OCI-LY7 (cell line): ENCODE measurements at regions not wholly inside any gene's neighbourhood (a gene's known extent, or its start where the extent isn't known, plus 50 kb on each side); places are given as distances from the start of the nearest gene placed in this dataset.

Source experiments
- BruUV-seq: library from RNA; stranded (reverse); fragments of 400-500 nt; replicated peaks from 2 replicates; lab custom pipeline; 2021; lab: Mats Ljungman, UMichigan
- CTCF ChIA-PET: fragments of 300-600 bp; sonication (Branson Sonifier 250); formaldehyde crosslinking; loops from one replicate; lab custom pipeline; 2022; ENCODE audit warnings: antibody characterized with exemption; ENCODE audit not compliant: unreplicated experiment; lab: Charles Lee
- POLR2A ChIA-PET: fragments of 300-600 bp; sonication (Branson Sonifier 250); formaldehyde crosslinking; loops from one replicate; lab custom pipeline; 2022; ENCODE audit warnings: antibody characterized with exemption; lab: Charles Lee
- DNase-seq: peaks from one replicate; pipeline ENCODE4 v3.0.0-alpha.2; 2015; ENCODE audit warnings: low spot score
- H2AFZ ChIP-seq: fragments of 200-600 bp; sonication (generic), shearing (Covaris generic); 2 replicates; pipeline ENCODE4 v1.6.1; 2014; ENCODE audit warnings: mild to moderate bottlenecking, antibody characterized with exemption, low read length, moderate library complexity
- H3K27ac ChIP-seq: fragments of 200-600 bp; sonication (generic); 2 replicates; pipeline ENCODE4 v1.5.1; 2014; ENCODE audit warnings: mixed run types, low read depth, mild to moderate bottlenecking, moderate library complexity, low read length, inconsistent platforms; ENCODE audit not compliant: poor library complexity, severe bottlenecking
- H3K36me3 ChIP-seq: fragments of 200-600 bp; sonication (generic); 2 replicates; pipeline ENCODE4 v1.6.1; 2014; ENCODE audit warnings: mild to moderate bottlenecking, antibody characterized with exemption, low read length, moderate library complexity, mixed read lengths; ENCODE audit not compliant: insufficient read depth
- H3K4me1 ChIP-seq: fragments of 200-600 bp; sonication (generic); 2 replicates; pipeline ENCODE4 v1.5.1; 2014; ENCODE audit warnings: mild to moderate bottlenecking, low read length; ENCODE audit not compliant: insufficient read depth, poor library complexity, severe bottlenecking
- H3K4me2 ChIP-seq: fragments of 200-600 bp; sonication (generic); 2 replicates; pipeline ENCODE4 v1.6.1; 2014; ENCODE audit warnings: mild to moderate bottlenecking, low read length
- H3K4me3 ChIP-seq: fragments of 200-600 bp; sonication (generic); 2 replicates; pipeline ENCODE4 v1.5.1; 2014; ENCODE audit warnings: mild to moderate bottlenecking, low read depth, low read length; ENCODE audit not compliant: poor library complexity, severe bottlenecking
- H3K79me2 ChIP-seq: fragments of 200-600 bp; sonication (generic); 2 replicates; pipeline ENCODE4 v1.6.1; 2016; ENCODE audit warnings: low read depth, mild to moderate bottlenecking, low read length, moderate library complexity, mixed read lengths; ENCODE audit not compliant: insufficient read depth
- H3K9me2 ChIP-seq: fragments of 200-600 bp; sonication (generic); 2 replicates; pipeline ENCODE4 v1.6.1; 2016; ENCODE audit warnings: mild to moderate bottlenecking, low read length, mixed read lengths; ENCODE audit not compliant: insufficient read depth
- H3K9me3 ChIP-seq: fragments of 200-600 bp; sonication (generic); 2 replicates; pipeline ENCODE4 v1.6.1; 2014; ENCODE audit warnings: mild to moderate bottlenecking, mixed run types, low read length, mixed read lengths
- H4K20me1 ChIP-seq: fragments of 200-600 bp; sonication (generic); 2 replicates; pipeline ENCODE4 v1.6.1; 2014; ENCODE audit warnings: mild to moderate bottlenecking, antibody characterized with exemption, low read length, moderate library complexity, mixed read lengths; ENCODE audit not compliant: insufficient read depth
- EZH2phosphoT487 ChIP-seq: fragments of 200-600 bp; sonication (generic); IDR thresholded peaks from 2 replicates; pipeline ENCODE4 v1.6.1; 2018; ENCODE audit warnings: low read depth, borderline replicate concordance, mild to moderate bottlenecking, mixed run types, antibody characterized with exemption, low read length, moderate library complexity, mixed read lengths
- intact Hi-C: fragments of 100-400 bp; cut with micrococcal nuclease; formaldehyde crosslinking; loops from one replicate; pipeline ENCODE4 v1.10.0; 2022; ENCODE audit not compliant: unreplicated experiment
- TF ChIP-seq, protein P1 (sequence below): fragments of 200-600 bp; sonication (generic); conservative IDR thresholded peaks from 2 replicates; pipeline ENCODE4 v1.5.1; 2014; ENCODE audit warnings: mild to moderate bottlenecking, antibody characterized with exemption, low read length, moderate library complexity, mixed read lengths

DNA sequence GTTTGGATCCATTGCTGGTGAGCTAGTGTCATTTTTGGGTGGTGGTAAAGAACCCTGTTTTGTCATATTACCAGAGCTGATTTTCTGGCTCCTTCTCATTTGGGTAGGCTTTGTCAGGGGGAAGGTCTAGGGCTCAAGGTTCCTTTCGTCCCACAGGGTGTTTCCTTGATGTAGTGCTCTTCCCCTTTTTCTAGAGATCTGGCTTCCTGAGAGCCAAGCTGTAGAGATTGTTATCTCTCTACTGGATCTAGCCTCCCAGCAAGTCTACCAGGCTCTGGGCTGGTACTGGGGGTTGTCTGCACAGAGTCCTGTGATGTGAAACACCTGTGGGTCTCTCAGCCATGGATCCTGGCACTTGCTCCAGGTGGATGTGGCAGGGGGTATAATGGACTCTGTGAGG is 145.9 kb downstream of the HINT1 start:
- no peaks in the 10 kb centered on the region for H4K20me1 ChIP-seq
- POLR2A ChIA-PET: no interaction called here
- intact Hi-C loops: no loop called here

DNA sequence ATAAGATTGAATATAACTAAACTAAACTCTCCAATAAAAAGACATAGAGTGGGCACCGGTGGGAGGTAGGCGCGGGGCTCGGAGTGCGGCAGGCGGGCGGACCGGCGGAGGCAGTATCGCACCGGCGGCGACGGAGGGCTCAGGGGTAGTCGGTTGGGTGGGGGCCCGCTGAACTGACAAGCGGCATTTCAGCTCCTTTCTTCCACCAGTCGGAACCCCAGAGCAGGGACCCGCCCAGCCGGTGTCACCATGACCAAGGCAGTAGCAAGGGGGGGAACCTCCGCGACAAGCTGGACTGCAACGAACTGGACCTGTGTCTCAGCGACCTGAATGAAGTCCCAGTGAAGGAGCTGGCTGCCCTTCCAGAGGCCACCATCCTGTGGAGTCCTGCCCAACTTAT is 156.7 kb downstream of the HINT1 start:
- Histone ChIP-seq H3K36me3 (no peaks in the 10 kb centered on the region), H3K9me3 (no peaks in the 10 kb centered on the region), H3K4me1 (no peaks in the 10 kb centered on the region), H3K9me2 (no peaks in the 10 kb centered on the region), H3K4me2 (no peak overlapping the region), H2AFZ (no peak overlapping the region), H4K20me1 (no peaks in the 10 kb centered on the region), H3K27ac (no peak overlapping the region), H3K4me3 (no peak overlapping the region), H3K79me2 (no peaks in the 10 kb centered on the region)
- POLR2A ChIA-PET: no interaction called here
- TF ChIP-seq EZH2phosphoT487: no peak
- TF ChIP-seq, protein P1, sequence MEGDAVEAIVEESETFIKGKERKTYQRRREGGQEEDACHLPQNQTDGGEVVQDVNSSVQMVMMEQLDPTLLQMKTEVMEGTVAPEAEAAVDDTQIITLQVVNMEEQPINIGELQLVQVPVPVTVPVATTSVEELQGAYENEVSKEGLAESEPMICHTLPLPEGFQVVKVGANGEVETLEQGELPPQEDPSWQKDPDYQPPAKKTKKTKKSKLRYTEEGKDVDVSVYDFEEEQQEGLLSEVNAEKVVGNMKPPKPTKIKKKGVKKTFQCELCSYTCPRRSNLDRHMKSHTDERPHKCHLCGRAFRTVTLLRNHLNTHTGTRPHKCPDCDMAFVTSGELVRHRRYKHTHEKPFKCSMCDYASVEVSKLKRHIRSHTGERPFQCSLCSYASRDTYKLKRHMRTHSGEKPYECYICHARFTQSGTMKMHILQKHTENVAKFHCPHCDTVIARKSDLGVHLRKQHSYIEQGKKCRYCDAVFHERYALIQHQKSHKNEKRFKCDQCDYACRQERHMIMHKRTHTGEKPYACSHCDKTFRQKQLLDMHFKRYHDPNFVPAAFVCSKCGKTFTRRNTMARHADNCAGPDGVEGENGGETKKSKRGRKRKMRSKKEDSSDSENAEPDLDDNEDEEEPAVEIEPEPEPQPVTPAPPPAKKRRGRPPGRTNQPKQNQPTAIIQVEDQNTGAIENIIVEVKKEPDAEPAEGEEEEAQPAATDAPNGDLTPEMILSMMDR: no peak
- CTCF ChIA-PET: no interaction called here
- intact Hi-C loops: no loop called here
- DNase-seq: no peak
- no TSS peak for BruUV-seq

More for the DNA sequence above, 145.9 kb downstream of the HINT1 start:
- Histone ChIP-seq H3K4me1 (no peaks in the 10 kb centered on the region), H3K4me3 (no peak overlapping the region), H3K9me3 (no peaks in the 10 kb centered on the region), H3K36me3 (no peaks in the 10 kb centered on the region), H2AFZ (no peak overlapping the region), H3K4me2 (no peak overlapping the region), H3K27ac (no peak overlapping the region), H3K79me2 (no peaks in the 10 kb centered on the region), H3K9me2 (no peaks in the 10 kb centered on the region)
- no peak for DNase-seq
- CTCF ChIA-PET: no interaction called here
- TF ChIP-seq EZH2phosphoT487: no peak
- TF ChIP-seq, protein P1: no peak
- no TSS peak for BruUV-seq

DNA sequence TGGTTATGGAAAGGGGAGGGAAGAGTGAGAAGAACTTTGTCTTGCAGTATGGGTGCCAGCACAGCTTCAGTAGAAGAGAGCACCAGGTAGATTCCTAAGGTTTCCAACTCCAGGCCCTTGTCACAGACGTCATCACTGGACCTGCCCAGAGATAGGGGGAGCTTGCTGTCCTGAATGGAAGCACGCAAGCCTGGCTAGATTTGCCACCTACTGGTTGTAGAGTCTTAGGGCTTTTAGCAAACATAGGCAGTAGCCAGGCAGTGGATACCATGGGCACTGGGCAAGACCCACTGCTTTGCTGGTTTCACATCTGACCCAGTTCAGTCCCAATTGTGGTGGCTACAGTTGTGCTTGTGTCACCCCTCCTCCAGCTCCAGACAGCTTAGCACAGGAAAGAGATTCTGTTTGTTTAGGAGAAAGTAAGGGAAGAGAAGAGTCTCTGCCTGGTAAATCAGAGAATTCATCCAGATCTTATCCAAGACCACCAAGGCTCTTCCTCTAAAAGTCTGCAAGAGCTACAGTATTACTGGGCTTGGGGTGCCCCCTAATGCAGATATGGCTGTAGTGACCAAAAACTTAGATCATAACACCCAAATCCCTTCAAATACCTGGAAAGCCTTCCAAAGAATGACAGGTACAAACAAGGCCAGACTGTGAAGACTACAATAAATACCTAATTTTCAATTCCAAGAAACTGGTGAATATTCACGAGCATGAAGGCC is 158.9 kb downstream of the HINT1 start:
- H3K79me2 ChIP-seq: no peaks in the 10 kb centered on the region
- BruUV-seq: no TSS peak
- ChIA-PET CTCF (no interaction called here), POLR2A (no interaction called here)
- DNase-seq: no peak
- no peak overlapping the region for H3K4me2 ChIP-seq
- H3K27ac ChIP-seq: no peak overlapping the region
- H3K4me3 ChIP-seq: no peak overlapping the region
- H4K20me1 ChIP-seq: no peaks in the 10 kb centered on the region
- intact Hi-C loops: no loop called here
- no peak overlapping the region for H2AFZ ChIP-seq
- TF ChIP-seq, protein P1: peak; percentile 35
- no peak for TF ChIP-seq EZH2phosphoT487
- no peaks in the 10 kb centered on the region for H3K36me3 ChIP-seq
- no peaks in the 10 kb centered on the region for H3K4me1 ChIP-seq
- no peaks in the 10 kb centered on the region for H3K9me2 ChIP-seq
- H3K9me3 ChIP-seq: no peaks in the 10 kb centered on the region
